Mammary epithelial cell (primary cell): ENCODE measurements at regions not wholly inside any gene's neighbourhood (a gene's known extent, or its start where the extent isn't known, plus 50 kb on each side); places are given as distances from the start of the nearest gene placed in this dataset.

Experiments
- CTCF ChIP-seq, 2 donors: IDR thresholded peaks in 1 of 2; conservative IDR thresholded peaks in 1 of 2; 2 replicates each; pipeline ENCODE4 v1.5.1; 2011 to 2012; ENCODE audit warnings: inconsistent platforms in 2 of 2, low read length in 2 of 2, mild to moderate bottlenecking in 2 of 2, control low read depth in 1 of 2, low read depth in 1 of 2; ENCODE audit not compliant: insufficient read depth in 1 of 2; ENCODE audit errors: extremely low read depth in 1 of 2
- EZH2 ChIP-seq: IDR thresholded peaks from 2 replicates; pipeline ENCODE4 v1.6.1; 2012; ENCODE audit warnings: low read length, inconsistent platforms, borderline replicate concordance

- no peak for TF ChIP-seq CTCF (conservative IDR thresholded peaks at IDR 0.05 in 1 of 2, IDR thresholded peaks at IDR 0.05 in 1 of 2; ENCODE audit: extremely low read depth in 1 of 2, insufficient read depth in 1 of 2, low read depth in 1 of 2, low read length in 2 of 2)
- TF ChIP-seq EZH2: no peak
Measured at GRCh38 chr5:159509002-159509660, 178.8 kb upstream of the IL12B start.
